ENCODE measurements at regions not wholly inside any gene's neighbourhood (a gene's known extent, or its start where the extent isn't known, plus 50 kb on each side); places are given as distances from the start of the nearest gene placed in this dataset.

DNA sequence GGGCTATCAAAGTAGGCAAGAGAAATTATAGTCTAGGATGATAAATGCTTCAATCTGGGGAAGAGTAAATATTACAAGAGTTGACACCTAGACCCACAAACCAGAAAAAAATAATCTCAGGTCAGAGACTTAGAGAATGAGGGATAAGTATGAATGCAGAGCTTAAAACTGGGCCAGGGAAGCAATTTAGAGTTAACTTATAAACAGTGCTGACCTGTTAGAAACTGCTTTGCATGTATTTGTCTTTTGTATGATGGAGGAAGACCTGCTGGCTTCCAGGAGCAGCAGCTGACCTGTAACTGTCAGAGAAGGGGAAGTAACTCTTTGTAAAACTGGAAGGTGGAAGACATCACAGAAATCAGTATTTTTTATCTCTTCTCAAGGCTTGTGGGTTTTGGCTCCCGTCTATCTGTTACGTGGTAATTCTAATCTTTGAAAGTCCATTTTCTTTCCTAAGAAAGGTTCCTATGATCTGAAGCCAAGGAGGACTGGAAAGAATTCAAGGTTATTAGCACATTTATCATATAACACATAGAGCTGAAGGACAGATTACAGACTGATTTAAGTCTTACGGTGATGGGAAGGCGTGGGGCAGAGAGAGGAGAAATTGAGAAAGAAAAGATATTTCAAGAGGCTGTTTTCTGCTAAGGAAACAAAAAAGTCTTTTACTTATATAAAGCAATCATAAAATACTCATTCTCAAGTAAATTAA lies 114.7 kb upstream of the ADAMTS19 start:
- TF ChIP-seq, protein P1, sequence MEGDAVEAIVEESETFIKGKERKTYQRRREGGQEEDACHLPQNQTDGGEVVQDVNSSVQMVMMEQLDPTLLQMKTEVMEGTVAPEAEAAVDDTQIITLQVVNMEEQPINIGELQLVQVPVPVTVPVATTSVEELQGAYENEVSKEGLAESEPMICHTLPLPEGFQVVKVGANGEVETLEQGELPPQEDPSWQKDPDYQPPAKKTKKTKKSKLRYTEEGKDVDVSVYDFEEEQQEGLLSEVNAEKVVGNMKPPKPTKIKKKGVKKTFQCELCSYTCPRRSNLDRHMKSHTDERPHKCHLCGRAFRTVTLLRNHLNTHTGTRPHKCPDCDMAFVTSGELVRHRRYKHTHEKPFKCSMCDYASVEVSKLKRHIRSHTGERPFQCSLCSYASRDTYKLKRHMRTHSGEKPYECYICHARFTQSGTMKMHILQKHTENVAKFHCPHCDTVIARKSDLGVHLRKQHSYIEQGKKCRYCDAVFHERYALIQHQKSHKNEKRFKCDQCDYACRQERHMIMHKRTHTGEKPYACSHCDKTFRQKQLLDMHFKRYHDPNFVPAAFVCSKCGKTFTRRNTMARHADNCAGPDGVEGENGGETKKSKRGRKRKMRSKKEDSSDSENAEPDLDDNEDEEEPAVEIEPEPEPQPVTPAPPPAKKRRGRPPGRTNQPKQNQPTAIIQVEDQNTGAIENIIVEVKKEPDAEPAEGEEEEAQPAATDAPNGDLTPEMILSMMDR (IDR thresholded peaks at IDR 0.05; ENCODE audit: poor library complexity), result no peak
- TF ChIP-seq EZH2 (IDR thresholded peaks at IDR 0.05; ENCODE audit: borderline replicate concordance), result no peak

Measured in hepatocyte (in vitro differentiated cells).